ENCODE measurements at regions not wholly inside any gene's neighbourhood (a gene's known extent, or its start where the extent isn't known, plus 50 kb on each side); places are given as distances from the start of the nearest gene placed in this dataset.
"Not testable (repeated sequence)": the region's sequence is repeated elsewhere in the genome, so short reads cannot be mapped to it uniquely, and the experiment has no call there.

DNA sequence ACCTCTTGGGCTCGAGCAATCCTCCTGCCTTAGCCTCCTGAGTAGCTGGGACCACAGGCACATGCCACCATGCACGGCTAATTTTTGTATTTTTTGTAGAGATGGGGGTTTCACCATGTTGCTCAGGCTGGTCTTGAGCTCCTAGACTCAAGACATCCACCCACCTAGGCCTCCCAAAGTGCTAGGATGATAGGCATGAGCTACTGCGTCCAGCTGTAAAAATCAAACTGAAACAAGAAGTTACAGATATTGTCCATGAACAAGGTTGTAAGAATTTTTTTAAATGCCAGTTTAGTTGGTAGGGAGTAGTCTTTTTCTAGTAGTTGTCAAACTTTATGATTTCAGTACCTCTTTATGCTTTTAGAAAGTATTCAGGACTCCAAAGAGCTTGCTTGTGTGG is 424.4 kb upstream of the PMFBP1 start:
- no peak for DNase-seq (ENCODE audit: low spot score)

DNA sequence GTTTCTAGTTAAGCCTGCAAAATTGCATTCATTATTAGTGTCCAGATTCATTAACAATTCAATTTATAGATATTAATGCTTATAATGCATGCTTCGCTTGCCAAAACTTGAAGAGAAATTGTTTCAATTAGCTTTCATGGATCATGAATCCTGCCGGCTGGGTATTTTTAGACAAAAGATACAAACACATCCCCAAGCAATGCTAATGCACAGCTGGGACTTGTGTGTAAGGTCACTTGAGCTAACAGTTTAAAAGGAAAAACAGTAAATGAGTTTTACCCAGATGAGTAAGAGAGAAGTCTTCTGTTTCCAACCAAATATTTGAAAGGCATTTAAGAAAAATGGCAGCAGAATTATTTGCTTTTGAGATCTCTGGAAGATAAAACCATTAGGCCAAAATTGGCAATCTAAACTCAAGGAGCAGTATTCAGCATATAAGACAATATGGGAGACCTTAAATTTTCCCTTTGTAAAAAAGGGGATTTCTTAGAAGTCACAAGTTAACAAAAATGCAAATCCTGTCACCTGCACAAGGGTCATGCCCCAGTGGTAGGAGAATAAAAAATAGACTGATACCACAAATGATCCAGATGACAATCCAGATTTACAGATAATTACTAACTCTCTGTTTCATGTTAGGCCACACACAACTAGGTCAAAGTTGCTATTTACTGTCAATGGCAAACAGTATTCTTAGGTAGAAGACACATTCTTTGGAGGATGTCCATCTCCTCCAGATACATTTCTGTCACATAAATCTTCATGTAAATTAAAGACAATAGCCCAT is 418.4 kb upstream of the PMFBP1 start:
- no peak for DNase-seq (ENCODE audit: low spot score)

DNA sequence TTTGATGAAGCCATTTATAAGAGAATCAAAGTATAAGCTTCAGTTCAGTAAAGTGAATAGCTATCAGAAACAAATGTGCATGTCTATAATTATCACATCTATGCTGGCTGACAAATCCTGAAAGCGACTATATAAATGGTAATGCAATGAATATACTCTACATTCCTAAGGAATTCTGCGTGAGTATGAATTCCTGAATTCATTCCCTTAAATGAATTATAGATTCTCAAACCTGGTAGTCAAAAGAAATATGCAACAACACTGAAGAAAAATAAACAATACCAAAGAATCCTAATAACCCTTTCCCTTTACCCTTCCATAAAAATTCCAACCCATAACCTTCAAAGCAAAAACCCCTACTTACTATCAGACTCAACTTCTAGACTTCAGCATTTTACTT is 416.6 kb upstream of the PMFBP1 start:
- DNase-seq (ENCODE audit: low spot score), result no peak

DNA sequence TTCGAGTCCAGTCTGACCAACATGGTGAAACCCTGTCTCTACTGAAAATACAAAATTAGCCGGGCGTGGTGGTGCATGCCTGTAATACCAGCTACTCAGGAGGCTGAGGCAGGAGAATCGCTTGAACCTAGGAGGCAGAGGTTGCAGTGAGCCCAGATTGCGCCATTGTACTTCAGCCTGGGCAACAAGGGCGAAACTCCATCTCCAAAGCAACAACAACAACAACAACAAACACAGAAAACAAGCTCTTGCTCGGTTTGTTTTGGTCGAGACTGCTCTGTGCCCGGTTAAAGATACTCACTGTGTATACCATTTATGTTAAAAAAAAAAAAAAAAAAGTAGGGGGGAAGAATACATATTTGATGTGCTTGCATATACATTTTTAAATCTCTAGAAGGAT is 406.1 kb upstream of the PMFBP1 start:
- DNase-seq (ENCODE audit: low spot score), result not testable (repeated sequence)

DNA sequence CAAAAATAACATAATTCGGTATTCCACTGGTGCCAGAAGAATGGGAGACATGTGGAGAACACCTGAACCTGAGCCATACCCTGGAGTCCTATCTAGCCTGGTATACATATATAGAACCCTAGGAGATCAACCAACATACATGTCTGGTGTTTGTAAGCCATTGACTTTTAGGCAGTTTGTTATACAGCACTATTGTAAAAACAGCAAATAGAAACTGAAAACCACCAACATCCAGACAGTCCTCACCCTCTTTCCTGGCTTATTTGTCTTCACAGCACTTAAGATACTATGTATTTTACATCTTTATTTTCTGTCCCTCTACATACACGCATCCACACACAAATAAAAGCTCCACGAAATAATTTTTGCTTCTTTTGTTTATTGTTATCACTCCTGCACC is 404.2 kb upstream of the PMFBP1 start:
- no peak for DNase-seq (ENCODE audit: low spot score)

DNA sequence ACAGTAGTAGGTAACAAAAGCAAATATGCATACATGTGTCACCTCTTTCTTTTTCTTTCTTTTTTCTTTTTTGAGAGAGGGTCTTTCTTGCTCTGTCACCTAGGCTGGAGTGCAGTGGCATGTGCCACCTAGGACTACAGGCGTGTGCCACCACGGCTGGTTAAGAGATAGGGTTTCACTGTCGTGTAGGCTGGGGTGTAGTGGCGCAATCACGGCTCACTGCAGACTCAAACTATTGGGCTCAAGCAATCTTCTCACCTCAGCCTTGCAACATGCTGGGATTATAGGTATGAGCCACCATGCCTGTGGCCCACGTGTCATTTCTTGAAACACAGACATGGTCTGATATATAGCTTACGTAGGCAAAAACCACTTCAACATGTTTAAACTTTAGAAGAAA is 397.7 kb upstream of the PMFBP1 start:
- no peak for DNase-seq (ENCODE audit: low spot score)

DNA sequence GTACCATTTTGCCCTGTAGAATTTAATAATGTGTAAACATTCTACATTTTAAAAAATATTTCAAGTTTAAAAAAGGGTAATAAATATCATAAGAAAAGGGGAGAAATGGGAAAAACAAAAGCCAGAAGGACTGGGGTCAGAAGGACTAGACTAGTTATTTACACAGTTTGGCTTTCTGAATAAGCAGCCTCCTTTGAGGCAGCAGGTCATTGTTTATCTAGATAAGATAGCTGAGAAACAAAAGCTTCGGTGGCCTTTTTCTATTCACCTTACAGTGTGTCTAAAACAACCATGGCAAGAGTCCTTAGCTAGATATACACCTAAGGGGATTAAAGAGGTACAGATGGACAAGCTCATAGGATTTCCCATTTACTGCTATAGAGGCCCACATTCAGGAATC is 396.5 kb upstream of the PMFBP1 start:
- no peak for DNase-seq (ENCODE audit: low spot score)

DNA sequence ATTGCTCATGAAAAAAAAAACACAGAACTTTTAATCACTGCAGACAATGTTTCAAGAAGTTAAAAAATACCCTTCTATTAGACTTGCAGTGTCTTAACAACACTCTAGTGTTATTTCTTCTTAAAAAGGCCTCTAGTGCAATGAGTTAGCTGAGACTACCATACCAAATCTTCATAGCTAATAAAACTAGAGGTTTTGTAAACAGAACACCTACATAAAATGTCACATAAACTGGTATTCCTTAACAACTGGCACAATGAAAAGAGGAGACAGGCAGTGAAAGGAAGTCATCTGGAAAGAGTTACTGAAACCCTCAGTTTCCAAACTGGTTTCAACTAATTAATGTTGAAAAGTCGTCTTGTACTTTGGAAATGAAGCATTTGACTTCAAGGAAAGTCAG is 394.2 kb upstream of the PMFBP1 start:
- DNase-seq (ENCODE audit: low spot score), result no peak

DNA sequence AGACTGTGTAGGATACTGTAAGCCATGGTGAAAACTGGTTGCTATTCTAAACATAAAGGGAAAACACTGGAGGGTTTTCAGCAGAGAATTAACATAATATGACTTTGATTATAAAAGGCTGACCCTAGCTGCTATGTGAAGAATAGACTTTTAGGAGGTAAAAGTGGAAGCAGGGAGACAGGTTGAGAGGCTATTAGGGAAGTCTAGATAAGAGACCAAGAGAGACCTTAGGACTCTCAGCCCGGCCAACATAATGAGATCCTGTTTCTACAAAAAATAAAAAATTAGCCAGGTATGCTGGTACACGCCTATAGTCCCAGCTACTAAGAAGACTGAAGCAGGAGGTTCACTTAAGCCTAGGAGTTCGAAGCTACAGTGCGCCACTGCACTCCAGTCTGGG is 393.2 kb upstream of the PMFBP1 start:
- no peak for DNase-seq (ENCODE audit: low spot score)

DNA sequence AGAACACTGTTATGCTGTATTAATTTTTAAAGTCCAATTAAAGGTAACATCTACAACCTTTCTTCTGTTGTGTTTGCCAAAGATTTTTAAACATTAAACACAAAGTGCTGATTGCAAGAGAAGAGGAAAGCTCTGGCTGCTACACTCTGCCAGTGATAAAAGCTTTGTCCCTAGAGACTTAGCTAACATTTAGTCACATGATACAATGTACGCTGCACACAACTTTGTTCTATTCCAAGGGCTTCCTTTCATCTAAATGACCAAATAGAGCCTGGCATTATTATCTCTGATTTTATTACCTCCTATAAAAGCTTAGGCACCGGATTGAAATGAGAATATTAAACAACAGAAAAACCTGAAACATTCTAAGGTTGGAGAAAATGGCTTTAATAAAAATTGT is 388.7 kb upstream of the PMFBP1 start:
- DNase-seq (ENCODE audit: low spot score), result no peak

DNA sequence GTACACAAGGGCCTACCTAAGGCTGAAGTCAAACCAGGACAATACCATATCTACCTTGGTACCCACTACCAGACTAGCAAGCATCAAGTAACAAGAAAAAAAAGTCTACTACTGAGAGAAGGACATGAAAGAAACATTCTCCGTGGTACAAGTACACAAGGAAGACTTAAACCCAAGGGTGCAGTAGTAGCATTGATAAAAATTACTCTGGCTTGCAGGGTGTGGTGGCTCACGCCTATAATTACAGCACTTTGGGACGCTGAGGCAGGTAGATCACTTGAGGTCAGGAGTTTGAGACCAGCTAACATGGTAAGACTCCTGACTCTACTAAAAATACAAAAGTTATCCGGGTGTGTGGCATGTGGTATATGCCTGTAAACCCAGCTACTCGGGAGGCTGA is 386.5 kb upstream of the PMFBP1 start:
- no peak for DNase-seq (ENCODE audit: low spot score)

DNA sequence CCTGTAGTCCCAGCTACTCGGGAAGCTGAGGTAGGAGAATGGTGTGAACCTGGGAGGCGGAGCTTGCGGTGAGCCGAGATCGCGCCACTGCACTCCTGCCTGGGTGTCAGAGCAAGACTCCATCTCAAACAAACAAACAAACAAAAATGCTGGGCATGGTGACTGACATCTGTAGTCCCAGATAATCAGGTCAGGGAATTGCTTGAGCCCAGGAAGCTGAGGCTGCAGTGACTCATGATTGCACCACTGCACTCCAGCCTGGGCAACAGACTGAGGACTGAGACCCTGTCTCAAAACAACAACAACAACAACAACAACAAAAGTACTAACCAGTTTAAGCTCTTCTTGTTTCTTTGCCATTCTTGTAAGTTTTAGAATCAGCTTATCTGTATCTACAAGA is 383.0 kb upstream of the PMFBP1 start:
- no peak for DNase-seq (ENCODE audit: low spot score)

DNA sequence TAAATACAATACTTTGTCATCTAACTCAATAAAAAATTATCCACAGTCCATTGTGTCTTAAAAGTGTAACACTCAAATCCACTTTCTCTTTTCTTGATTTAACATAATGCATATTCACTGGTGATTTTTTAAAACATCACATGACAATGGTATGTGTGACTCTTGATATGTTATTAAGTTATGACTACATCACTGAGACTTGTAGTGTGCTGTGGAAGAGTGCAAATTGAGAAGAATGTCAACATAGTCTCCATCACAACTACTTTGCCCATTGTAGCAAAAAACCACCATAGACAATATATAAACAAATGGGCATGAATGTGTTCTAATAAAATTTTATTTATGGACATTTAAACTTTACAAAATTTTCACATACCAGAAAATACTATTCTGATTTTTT is 380.7 kb upstream of the PMFBP1 start:
- DNase-seq (ENCODE audit: low spot score), result no peak

DNA sequence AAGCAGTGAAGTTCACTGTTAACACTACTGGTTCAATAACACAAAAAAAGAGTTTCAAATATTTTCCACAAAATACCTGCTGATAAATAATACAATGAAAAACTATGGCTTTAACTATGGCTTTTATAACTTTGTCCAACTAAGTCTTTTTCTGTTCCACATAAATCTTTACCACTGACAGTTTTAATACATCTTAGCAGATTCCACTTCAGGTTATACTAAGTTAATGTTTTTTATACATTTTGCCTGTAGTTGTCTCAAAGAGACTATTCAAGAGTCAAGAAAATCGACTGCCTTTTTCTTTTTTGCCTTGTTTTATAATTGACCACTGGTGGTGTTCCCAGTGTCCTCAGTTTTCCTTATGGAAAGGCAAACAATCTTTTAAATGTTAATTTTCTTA is 379.7 kb upstream of the PMFBP1 start:
- no peak for DNase-seq (ENCODE audit: low spot score)

DNA sequence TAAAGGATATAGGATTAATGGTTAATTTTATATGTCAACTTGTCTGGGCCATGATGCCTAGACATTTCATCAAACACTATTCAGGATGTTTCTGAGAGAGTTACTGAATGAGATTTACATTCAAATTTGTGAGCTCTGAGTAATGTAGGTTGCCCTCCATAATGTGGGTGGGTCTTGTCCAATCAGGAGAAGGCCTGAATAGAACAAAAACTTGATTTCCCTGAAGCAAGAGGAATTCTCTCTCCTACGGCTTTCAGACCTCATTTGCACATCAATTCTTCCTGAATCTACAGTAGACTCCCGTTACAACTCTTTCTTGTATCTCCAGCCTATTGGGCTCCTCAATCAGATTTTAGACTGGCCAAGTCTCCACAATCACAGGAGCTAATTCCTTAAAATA is 377.9 kb upstream of the PMFBP1 start:
- no peak for DNase-seq (ENCODE audit: low spot score)

DNA sequence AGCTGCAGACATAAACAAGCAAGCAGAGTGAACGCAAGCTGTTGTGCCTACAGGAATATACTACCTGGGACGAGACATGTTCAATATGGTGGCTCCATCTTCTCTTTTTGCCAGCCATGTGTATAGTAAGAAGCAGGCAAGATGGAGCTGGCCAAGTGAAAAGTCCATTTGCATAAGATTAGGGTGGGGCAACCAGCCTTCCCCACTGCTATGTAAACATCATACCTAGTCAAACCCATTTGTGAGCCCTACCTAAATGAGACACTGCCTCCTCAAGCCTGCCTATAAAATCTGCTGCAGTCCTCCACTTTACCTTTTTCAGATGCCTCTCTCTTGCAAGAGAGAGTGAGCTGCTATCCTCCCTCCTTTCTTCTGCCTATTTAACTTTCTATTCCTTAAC is 370.1 kb upstream of the PMFBP1 start:
- no peak for DNase-seq (ENCODE audit: low spot score)

DNA sequence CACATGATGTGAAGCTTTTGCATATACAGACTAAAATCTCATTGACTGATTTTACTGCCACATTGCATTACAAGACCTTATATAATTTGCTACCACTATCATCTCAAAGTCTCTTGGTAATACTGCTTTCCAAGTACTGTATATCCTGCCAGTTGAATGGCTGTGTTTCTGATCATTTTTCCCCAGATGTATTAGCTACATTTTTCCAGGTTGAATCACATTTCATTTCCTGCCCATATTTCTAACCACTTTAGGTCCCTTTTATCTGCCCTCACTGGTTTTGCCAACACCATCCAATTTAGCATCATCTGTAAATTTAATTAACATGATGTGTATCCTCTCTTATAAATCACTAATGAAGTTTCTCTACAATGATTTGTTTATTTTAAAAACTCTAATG is 365.7 kb upstream of the PMFBP1 start:
- no peak for DNase-seq (ENCODE audit: low spot score)

DNA sequence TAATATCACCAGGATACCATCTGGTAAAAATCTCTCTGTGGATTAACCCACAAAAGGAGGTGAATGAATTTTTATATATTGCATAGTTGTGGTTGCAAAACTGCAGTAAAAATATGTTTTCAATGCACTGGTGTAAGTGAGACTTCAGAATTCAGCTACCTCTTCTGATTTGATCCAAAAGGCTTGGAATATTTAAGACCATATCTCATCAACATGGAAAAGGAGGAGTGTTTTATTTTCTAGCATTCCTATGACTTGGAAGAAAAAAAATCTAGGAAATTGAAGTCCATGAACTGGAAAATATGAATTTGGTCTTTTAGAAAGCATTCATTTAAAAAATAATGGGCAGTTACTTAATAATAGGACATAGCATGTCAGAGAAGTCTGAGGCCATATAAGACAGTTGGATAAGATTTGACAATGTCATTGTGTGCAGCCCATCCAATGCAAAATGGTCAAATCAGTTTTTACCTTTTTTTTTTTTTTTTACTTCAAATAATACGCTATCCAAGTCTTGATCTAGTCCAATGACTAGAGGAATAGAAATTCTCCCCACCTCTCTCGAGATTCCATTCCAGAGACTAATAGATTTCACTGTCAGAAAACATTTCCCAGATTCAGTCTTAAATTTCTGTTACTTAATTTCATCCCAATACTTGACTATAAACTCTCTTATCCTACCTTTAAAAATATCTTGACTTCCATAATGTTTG is 364.9 kb upstream of the PMFBP1 start:
- no peak for DNase-seq (ENCODE audit: low spot score)

DNA sequence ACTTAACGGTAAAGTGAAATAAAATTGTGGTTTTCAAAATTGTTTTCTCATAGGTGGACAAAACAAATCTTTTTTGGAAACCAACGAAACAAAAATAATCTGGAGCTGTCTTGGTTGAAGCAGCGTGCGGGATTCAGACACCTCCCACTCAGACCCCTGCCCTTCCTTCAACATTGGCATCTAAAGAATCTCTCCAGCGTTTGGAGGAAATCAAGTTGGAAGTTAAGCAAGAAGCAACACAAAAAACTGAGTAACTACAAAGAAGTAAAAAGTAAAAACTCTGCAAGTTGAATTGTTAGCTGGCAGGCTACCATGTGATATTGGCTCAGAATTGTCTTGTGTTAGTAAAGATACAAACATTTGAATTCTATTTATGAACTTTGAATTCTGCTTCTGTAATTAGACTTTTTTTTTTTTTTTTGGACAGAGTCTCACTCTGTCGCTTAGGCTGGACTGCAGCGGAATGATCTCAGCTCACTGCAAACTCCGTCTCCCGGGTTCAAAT is 361.0 kb upstream of the PMFBP1 start:
- no peak for DNase-seq (ENCODE audit: low spot score)

DNA sequence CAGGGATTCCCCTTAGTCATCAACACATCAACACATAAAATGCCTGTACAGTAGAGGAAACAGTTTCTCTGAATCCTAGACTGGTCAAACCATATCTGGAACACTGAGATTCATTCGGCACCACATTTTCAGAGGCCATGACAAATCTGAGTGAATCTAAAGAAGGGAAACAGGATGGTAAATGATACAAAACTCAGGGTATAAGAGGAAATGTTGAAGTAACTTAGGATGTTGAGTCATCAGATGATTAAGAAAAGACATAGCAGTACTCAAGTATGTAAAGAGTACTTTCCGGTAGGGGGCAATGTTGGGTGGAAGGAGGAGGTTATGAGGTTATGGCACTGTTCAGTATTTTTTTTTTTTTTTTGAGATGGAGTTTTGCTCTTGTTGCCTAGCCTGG is 358.5 kb upstream of the PMFBP1 start:
- no peak for DNase-seq (ENCODE audit: low spot score)

DNA sequence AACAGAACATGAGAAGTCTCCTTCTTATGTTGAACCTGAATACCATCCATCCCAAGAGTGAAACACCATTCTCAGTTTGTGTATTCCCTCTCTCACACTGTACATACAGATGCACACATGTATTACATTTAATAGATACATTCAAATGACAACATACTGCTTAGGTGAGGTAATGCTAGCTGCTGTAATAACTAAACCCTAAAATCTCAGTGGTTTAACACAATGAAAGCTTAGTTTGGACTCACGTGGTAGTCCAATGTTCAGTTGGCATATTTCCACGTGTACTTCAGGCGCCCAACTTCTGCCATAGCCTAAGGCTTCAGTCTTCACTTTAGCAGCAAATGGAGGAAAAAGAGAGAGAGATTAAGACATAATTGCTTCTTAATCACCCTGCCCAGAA is 351.1 kb upstream of the PMFBP1 start:
- no peak for DNase-seq (ENCODE audit: low spot score)

DNA sequence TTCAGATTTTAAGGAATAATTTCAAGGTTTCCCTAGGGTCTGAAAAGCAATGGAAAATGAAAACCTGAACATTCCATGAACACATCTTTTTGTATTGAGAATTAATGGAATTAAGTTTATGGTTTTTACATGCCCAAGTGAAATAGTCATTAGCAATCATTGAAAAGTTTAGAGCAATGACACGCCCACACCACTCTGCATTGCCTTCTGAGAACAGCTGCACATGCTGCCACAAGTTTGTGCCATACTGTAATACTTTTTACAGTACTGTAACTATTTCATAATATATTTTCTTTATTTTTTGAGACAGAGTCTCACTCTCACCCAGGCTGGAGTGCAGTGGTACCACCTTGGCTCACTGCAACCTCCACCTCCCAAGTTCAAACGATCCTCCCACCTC is 345.2 kb upstream of the PMFBP1 start:
- no peak for DNase-seq (ENCODE audit: low spot score)

DNA sequence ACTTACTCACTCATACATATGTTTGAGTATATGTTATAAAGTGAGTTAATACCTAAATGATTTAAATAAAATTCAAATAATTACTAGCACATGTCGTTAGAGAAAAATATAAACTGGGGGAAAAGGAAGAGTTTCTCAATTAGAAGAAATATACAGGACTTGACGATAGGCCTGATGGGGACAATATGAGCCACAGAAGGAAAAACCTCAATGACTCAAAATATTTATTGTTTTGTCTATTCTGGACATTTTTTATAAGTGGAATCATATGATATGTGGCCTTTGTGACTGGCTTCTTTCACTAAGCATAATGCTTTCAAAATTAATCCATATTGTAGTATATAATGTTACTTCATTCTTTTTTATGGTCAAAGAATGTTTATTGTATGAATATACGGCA is 339.2 kb upstream of the PMFBP1 start:
- no peak for DNase-seq (ENCODE audit: low spot score)

DNA sequence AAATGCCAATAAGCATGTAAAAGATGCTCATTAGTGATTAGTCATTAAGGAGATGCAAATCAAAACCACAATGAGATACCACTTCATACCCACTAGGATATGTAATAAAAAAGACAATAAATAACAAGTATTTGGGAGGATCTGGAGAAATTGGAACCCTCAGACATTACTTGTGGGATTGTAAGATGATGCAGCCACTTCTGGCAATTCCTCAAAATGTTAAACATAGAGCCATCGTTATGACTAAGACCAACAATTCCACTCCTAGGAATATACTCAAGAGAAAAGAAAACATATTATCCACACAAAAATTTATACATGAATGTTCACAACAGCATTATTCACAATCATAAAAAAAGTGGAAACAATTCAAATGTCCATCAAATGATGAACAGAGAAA is 336.2 kb upstream of the PMFBP1 start:
- no peak for DNase-seq (ENCODE audit: low spot score)

Measured in CD4-positive, alpha-beta T cell treated with Interleukin-2 at 100 ng/mL for 4 hours (primary cell).